DMS114 treated with DMSO at 0.1 percent for 48 hours (cell line): ENCODE measurements at regions not wholly inside any gene's neighbourhood (a gene's known extent, or its start where the extent isn't known, plus 50 kb on each side); places are given as distances from the start of the nearest gene placed in this dataset.

Experiments
- DNase-seq: peaks from one replicate; lab custom pipeline; 2025; ENCODE audit not compliant: unreplicated experiment; lab: John Stamatoyannopoulos, UW

DNA sequence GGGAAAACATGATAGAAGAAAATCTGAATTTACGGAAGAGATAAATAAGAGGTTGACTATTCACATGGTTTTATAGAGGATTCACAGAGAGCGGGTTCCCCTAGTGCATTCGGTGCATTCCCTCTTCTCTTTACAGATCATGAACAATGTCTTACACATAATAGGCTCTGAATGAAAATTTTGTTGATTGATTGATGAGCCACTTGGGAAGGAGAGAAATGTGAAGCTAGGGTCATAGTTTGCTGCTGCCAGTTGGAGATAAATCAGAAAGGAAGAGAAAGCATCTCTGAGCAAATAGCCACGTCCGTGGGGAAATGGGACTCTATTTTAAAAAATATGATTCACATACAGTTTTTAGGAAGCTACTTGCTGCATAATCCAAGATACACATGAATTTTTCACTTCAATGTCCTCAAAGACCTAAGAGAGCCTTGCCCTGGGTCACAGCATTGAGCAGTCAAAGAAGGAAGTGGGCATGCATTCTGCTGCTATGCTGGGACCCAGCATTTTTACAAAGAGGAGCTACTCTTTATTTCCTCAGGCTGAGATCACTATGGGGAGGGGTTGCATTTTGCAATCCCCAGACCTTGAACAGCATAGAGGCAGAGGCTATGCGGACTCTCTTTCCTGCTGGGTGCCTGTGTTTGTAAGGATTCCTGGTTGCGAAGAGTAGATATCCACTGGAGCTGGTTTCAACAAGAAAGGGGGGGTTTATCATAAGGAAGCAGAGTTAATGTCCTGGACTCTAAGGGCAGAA lies 395.3 kb downstream of the TSN start:
- DNase-seq: no peak

DNA sequence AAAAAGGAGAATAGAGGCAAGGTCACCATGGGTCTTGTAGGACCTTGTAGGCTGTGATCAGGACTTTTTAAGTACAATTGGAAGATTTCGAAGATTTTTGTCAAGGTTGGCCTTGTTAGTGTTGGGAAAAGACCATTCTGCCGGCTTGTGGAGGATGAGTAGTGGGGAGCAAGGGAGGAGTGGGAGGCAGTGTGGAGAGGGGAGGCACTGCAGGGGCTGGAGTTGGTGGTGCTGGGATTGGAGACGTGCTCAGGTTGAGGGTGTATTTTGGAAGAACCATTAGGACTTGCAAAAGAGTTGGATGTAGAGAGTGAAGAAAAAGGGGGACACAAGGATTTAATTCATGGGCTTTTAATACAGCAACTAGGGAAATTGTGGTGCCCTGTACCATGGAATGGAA lies 397.1 kb downstream of the TSN start:
- DNase-seq: no peak

GRCh38 chr2:122156176-122156890 lies 400.9 kb downstream of the TSN start:
- no peak for DNase-seq

GRCh38 chr2:122157158-122157557 lies 401.7 kb downstream of the TSN start:
- no peak for DNase-seq

- no peak for DNase-seq
Observed at GRCh38 chr2:122163617-122164016, 408.2 kb downstream of the TSN start.

DNA sequence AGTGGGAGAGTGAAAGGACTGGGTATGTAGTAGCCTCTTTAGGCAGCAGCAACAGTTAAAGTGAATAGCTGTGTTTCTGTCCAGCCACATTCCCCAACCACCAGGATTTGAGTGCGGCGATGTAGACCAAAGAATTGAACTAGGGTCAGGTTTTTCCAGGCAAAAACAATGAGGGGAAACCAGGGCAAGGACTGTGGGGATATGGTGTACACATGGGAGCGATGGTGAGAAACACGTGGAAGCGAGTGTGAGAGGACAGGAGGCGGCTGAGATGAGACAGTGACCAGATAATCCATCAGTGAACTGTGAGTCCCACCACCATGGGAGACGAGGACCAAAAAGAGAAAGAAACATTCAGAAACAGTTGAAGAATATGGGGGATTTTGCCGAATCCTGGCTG lies 409.5 kb downstream of the TSN start:
- no peak for DNase-seq

DNA sequence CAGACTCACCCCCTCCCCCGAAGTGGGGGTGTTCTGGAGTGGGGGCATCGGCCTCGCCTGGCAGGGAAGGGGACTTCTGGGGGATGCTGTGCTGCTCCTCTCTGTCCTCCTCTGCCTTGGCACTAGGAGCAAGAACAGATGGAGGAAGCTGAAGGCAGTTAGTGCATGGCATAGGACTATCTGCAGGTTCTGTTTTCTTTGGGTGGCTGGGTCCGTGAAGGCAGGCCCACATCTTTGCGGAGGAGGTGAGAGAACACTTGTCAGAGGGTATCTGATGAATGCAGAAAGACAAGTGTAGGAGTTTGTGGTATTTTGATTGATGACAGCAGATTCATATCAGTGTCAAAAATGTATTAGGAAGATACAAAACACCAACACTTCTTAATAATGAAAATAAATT lies 411.4 kb downstream of the TSN start:
- no peak for DNase-seq

- DNase-seq: no peak
Observed at GRCh38 chr2:122167515-122167914, 412.1 kb downstream of the TSN start.

GRCh38 chr2:122168799-122169198 lies 413.3 kb downstream of the TSN start:
- DNase-seq: no peak

GRCh38 chr2:122172812-122173211 lies 417.4 kb downstream of the TSN start:
- no peak for DNase-seq

GRCh38 chr2:122174061-122174460 lies 418.6 kb downstream of the TSN start:
- no peak for DNase-seq

DNA sequence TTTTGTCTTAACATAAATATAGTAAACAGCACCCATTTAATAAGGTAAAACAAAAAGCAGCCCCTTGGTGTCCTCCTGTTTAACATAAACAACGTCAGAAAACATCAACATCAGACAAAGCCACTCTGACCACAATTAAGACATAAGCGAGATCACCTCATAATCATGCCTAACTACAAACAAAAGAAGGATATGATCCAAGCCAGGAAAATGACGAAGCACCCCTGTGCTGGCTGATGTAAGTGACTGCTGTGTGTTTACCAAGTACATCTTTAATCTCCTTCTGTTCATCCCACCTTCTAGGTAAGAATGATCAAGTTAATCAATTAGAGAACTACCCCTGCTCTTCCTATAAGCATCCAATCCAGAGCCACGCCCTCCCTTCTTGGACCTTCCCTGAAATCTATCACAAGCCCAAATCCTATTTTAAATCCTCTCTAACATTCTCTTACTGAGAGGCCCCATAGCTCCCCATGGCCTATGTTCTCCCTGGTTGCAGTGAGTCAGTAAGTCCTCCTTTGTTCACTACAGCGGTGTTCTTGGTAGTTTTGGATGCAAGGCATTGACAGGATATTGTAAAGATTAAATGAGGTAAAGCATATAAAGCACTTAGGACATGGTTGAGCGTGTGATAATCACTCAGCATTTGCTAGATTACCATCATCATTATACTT lies 424.2 kb downstream of the TSN start:
- DNase-seq: no peak

DNA sequence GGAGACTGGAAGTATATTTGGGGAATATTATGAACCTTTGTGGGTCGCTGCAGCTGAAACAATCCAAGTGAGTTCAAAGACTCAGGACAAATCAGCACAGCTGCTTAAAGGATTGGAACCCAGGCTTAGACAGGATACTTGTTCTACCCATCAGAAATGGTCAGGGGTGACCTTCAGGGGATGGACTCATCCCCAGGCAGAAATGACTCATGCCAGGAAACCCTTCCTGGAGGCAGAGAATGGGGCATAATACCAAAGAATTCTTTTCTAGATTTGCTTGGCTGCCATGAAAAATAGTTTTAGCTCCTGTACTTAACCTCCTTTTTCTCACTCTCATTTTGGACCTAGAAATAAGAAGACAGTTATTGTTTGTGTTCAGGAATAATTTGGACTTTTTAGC lies 425.5 kb downstream of the TSN start:
- no peak for DNase-seq

DNA sequence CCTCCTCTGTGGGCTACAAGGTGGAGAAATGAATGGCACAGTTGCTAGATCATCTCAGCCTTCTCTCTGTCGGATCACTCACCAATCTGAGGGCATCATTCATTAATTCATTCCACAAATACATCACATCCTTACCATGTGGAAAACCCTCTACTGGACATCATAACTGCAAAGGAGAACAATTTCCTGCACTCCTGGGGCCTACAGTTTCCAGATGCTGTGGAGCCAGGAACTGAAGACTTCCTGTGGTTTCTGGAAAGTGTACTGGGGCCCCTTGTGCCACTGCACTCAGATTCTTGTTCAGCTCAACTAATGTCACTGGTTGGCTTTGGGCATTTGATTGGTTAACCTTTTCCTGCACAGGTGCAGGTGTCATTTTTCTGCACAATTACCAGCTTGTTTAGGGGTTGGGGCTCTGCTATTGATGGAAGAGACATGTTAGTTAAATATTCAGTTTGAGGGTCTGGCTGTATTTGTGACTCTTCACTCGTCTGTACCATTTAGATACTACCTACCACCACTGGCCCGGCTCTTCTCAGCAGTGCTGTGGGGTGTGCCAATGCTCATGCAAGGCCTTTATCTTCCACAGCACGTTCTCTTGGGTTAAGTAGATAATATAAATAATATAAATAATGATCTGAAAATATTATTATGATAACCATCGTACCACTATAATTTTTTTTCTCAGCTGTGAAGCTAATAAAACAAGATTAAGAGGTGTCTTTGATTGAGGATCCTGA lies 427.3 kb downstream of the TSN start:
- DNase-seq: no peak

- no peak for DNase-seq
Observed at GRCh38 chr2:122183890-122184289, 428.4 kb downstream of the TSN start.

GRCh38 chr2:122186761-122187222 lies 431.3 kb downstream of the TSN start:
- no peak for DNase-seq

DNA sequence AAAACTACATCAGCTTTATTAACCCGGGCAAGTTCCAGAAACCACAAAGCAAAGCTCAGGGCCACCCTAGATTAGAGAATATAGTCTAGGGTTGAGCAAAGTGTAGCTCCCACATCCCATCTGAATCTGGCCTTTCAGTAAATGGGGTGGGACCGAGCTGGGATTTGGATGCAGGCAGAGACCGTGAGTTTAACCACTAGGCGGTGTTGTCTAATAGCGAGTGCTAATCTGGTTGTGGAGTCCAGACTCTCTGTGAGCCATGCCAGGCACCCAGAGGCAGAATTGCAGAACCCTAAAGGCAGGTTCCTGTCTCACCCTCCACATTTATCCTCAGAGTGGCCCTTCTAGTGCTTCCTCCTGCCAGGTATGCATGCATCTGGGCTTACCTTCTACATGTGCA lies 435.9 kb downstream of the TSN start:
- no peak for DNase-seq

GRCh38 chr2:122193622-122194021 lies 438.2 kb downstream of the TSN start:
- no peak for DNase-seq

DNA sequence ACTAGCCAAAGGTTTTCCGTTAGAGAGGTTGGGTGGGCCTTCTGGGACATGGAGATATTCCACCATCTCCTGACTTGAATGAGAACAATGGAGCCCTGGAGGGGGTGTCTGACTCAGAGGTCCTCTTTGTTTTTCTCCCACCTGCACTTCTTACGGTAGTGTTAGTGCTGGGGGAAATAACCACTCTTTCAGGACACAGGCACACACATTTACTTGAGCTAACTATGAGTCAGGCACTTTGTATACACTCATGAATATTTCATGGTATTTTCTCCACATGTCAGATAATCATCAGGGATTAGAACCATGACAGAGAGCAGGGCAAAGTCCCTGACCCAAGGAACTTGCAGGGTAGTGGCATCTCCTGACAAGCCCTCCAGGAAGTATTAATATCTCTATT lies 439.1 kb downstream of the TSN start:
- no peak for DNase-seq

DNA sequence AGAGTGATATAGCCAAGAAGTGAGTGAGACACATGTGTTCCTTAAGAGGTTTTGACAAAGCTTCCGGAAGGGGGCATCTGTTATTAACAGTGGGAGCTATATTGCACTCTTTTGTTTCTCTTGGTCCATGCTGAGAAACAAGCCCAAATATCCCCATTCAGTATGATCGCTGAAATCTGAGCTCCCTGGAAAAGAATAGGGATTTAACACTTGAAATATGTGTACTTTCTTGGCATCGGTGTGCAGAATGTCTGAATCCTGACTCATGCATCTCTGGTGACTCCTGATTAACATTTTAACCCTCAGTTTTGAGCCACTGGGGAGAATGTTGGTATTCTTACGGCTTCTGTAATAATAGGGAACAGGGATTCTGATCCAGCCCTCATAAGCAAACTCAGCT lies 448.1 kb downstream of the TSN start:
- DNase-seq: no peak

- DNase-seq: no peak
Observed at GRCh38 chr2:122205641-122206040, 450.2 kb downstream of the TSN start.
